NOMO-1 treated with DMSO at 0.1 percent for 48 hours (cell line): ENCODE measurements at regions not wholly inside any gene's neighbourhood (a gene's known extent, or its start where the extent isn't known, plus 50 kb on each side); places are given as distances from the start of the nearest gene placed in this dataset.
"Not testable (repeated sequence)": the region's sequence is repeated elsewhere in the genome, so short reads cannot be mapped to it uniquely, and the experiment has no call there.

ENCODE experiments used
- DNase-seq: peaks from one replicate; lab custom pipeline; 2025; ENCODE audit not compliant: unreplicated experiment; lab: John Stamatoyannopoulos, UW

DNA sequence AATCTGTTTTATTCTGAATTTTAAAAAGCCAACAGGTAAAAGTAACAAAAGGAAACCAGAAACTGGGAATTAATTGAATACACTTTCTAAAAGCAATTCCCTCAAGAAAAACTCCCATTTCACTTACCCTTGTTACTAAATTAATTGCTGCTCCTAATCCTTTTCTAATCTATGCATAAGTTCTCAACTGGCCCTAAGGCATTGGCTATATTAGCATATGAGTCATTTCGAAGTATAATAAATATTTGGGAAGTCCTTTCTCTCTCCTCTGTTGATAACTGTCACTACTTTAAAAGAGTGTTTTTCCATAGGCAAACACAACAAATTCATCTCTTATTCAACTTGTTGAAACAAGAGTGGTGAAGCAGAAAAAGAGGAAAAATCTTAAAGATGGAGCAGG is 486.5 kb upstream of the HTR2C start:
- DNase-seq, result no peak

DNA sequence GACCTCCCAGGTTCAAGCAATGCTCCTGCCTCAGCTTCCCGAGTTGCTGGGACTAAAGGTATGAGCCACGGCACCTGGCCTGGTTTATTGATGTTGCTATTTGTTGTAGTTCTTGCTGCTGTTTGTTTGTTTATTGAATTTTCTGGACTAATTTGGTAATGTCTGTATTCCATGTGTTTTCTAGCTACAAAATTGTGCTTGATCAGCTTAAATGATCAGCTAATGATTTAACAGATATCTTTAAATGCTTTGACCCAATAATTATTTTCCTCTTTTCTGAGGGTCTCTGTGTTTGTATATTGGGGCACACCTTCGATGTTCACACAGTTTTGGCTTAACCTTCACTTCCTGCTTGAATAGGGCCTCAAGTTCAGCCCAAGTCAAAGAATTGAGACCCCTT is 488.1 kb upstream of the HTR2C start:
- DNase-seq, result no peak

DNA sequence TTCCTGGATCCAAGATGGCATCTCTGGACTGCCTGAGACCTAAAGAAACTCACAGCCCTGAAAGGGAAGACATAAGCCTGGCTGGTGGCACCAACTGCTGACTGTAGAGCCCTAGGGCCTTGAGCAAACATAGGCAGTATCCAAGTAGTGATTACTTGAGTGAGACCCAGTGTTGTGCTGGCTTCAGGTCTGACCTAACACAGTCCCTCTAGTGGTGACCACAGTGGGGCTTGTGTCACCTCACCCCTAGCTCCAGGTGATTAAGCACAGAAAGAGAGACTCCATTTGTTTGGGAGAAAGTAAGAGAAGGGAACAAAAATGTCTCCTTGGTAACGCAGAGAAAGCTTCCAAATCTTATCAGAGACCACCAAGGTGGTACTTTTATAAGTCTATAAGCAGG is 496.3 kb upstream of the HTR2C start:
- DNase-seq, result no peak

DNA sequence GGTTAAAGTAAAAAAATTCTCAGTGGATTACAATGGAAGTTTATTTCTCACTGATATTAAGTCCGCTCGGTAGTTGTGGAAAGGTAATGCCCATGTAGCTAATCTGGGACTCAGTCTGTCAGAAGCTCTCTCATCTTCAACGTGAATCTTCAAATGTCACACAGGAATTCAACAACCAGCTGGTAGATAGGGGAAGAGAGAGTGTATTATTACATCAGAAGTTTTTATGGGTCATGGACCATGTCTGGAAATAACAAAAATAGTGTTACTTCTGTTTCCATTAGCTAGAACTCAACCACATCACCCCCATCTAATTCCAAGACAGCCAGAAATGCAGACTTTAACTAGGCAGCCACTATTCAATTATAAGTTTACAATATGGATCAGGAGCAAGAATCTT is 506.1 kb upstream of the HTR2C start:
- no peak for DNase-seq

DNA sequence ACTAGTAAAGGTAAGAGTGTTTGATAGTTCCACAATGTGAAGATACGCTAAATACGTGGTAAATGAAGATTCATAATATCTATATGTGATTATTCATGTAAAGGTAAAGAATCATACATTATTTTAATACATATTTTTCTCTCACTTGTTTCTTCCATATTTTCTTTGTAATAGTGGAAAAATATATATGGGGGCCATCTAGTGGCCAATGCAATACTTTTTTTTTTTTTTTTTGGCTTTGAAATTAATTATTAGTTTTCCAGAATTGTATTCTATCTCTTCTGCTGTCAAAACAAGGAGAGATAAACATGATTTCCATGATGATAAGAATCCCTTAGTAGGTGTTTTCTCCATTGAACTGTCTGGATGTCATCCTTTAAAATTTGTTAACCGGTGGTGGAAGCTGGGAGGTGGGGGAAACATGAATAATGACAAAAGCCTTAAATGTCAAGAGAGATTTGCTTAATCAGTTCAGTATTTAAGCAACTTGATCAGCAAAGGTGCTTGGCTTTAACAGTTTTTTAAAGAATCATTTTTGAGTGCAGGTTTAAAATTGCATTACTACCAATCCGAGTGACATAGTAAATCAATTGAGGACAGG is 508.7 kb upstream of the HTR2C start:
- DNase-seq, result peak; percentile 30

DNA sequence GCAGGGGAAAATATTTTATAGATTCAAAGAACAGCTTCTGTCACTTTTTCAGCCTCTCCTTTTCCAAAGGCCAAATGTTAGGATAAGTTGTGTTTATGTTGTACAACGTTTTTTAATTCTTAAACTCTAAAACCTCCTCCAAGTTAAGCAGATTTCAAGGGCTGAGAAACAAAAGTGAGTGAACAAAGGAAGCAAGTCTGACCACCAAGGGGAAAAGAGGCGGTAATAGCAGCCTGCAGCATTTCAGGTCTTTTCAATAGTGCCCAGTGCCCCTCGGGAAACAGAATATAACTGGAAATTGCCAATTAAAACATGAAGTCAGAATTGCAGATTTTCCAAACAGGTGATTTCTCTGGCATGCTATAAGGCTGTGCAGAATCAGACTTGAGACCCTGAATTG is 510.0 kb upstream of the HTR2C start:
- DNase-seq, result no peak

DNA sequence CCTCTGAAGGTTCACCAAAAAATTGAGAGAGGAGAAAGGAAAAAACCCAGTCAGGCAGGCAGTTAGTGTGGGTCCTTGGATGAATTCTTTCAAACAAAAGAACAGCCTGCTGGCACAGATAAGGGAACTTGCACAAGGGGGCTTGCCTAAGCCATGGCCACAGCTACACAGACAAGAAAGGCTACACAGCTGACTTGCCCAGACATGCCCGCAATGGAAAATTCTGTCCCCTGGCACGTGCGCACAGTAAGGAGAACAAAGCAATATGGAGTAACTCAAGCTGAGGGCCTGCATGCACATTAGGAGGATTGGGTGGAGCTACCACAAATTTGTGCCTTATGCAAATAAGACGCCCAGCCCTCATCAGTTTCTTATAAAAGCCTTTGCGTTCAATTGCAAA is 512.5 kb upstream of the HTR2C start:
- DNase-seq, result peak; percentile 94

DNA sequence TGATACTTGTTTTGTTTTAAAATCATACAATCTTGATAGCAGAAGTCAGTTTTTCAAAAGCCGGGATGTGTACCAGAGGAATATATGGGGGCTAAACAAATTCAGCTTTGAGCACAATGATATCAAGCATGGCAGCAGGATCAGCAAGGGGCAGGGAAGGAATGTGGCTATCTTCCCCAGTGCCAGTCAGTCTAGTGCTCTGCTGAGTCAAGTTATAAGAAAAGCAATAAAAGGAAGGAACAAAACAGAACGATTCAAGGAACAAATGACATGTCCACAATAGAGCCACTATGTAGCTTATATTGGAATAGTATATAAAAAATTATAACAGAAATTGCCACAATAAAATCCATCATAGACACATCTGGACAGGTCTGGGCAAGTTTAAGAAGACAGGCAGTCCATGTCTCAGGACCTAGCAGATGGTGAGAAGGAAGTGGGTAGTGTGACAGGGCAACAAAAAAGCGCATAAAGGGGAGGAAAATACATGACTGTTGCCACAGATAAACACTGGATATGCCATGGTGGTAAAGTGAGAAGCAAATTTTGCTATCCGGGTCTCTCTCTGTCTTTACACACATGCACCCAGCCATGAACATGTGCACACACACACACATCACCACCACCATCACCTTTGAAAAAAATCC is 518.2 kb upstream of the HTR2C start:
- DNase-seq, result peak; percentile 40

DNA sequence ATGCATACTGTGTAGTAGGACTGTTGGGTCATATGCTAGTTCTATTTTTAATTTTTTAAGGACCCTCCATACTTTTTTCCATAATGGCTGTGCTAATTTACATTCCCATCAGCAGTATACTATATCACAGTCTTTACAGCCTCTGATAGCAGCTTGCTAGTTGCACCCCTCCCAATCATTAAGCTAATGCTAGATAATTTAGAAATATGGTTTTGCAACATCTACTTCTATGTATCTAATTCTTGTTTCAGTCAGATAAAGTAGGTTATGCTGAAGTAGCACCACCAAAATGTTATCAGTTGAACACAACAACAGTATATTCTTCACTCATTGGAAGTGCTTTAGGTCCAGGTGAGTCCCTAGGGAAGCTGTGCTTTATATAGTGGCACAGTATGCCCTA is 522.7 kb upstream of the HTR2C start:
- DNase-seq, result no peak

DNA sequence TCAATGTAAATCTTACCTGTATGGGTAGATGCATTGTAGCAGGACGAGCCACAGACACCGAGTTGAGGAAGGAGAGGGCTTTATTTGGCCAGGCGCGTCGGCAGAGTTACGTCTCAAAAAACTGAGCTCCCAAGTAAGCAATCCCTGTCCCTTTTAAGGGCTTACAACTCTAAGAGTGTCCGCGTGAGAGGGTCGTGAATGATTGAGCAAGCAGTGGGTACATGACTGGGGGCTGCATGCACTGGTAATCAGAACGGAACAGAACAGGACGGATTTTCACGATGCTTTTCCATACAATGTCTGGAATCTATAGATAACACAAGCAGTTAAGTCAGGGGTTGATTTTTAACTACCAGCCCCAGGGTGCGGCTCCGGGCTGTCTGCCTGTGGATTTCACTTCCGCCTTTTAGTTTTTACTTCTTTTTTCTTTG is 524.9 kb upstream of the HTR2C start:
- DNase-seq, result peak; percentile 80

DNA sequence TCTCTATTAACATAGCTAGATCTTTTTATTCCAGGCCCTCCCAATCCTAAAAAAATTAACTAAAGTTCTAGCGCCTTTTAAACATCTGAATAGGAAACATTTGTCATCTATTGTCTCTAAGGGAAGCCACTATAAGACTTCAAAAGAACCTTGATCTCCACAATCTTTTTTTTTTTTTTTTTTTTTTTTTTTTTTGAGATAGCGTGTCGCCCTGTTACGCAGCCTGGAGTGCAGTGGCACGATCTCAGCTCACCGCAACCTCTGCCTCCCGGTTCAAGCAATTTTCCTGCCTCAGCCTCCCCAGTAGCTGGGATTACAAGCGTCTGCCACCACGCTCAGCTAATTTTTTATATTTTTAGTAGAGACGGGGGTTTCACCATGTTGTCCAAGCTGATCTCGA is 526.5 kb upstream of the HTR2C start:
- DNase-seq, result not testable (repeated sequence)

DNA sequence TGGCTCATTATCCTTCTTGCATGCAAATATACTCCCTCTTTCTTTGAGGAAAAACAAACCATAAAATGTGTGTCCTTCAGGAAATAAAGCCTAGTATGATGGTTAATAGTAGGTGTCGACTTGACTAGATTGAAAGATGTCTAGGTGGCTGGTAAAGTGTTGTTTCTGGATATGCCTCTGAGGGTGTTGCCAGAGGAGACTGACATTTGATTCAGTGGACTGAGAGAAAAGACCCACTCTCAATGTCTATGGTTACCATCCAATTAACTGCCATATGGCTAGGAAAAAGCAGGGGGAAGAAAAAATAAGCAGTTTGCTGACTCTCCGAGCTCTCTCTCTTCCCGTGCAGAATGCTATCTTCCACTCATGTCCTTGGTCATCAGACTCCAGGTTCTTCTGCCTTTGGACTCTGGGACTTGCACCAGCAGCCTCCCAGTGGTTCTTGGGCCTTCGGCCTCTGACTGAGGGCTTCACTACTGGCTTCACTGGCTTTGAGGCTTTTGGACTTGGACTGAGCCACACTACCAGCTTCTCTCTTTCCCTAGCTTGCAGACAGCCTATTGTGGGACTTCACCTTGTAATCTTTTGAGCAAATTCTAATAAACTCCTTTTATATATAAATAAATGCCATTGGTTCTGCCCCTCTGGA is 532.1 kb upstream of the HTR2C start:
- DNase-seq, result no peak

DNA sequence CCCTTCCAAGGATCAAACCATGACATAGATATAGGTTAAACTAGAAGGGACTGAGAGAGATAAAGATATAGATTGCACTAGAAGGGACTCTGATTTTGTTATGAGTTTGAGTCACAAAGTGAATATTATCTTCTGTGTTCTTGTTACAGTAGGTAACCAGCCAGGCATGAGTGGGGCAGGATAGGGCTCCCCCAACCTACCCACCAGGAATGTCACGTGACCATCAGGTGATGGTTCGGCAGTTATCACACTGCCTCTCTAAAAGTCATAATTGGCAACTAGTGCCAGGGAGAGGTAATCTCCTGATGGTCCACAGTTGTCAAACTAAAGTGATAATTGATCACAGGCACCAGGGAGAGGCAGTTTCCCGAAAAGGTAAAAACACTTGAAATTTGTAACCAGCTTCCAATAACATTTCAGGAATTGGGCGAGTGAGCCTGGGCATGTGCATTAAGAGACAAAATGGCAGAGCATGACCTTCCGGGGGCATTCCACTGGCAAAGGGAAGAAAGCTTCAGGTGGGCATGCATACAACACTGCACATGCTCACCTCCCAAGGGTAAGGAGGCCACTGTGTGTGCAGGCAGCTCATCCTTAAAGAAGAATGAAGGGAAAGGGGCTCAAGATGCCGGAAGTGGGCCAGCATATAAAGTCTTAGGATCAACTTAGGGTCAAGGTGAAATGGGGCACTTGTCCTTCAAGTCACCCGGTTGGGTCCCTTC is 533.6 kb upstream of the HTR2C start:
- DNase-seq, result no peak

DNA sequence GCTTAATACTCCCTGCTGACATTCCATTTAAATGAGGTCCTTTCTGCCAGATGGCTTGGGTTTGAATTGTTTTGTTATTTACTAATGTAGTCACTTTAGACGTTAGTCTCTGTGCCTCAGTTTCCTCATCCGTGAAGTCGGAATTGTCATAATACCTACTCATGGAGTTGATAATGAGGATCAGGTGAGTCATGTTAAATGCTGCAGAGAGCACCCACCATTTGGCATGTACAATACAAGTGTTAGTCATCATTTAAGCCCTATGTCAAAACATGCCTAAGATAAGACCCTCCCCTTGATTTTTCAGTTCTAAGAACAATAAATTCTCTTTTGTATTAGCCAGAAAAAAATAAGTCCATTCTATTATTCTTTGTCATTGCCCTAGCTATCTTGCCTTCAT is 534.8 kb upstream of the HTR2C start:
- no peak for DNase-seq

DNA sequence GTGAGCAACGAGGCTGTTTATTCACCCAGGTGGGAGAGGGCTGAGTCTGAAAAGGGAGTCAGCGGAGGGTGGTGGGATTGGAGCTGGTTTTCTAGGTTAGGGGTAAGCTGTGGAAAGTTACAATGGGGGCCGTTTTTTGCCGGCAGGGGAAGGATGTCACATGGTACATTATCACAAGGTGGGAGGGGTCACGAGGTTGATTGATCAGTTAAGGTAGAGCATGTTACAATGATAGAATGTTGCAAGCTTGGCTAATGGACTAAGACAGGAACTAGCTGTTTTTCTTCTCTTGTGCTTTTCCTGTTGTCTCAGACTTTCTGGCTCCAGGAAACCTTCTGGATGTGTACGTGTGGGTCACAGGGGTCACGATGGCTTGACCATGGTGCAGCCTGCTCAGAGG is 536.3 kb upstream of the HTR2C start:
- DNase-seq, result no peak

DNA sequence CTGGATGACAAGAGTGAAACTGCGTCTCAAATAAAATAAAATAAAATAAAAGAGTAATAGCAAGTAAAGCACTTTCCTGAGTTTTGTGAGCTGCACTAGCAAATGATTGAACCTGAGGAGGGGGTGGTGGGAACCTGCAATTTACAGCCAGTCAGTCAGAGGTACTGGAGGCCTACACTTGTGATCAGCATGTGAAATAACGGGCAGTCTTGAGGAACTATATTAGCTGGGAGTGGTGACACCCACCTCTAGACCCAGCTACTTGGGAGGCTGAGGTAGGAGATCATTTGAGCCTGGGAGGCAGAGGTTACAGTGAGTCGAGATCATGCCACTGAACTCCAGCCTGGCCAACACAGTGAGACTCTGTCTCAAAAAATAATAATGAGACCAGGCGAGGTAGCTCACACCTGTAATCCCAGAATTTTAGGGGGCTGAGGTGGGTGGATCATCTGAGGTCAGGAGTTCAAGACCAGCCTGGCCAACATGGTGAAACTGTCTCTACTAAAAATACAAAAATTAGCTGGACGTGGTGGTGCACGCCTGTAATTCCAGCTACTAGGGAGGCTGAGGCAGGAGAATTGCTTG is 537.1 kb upstream of the HTR2C start:
- DNase-seq, result no peak

DNA sequence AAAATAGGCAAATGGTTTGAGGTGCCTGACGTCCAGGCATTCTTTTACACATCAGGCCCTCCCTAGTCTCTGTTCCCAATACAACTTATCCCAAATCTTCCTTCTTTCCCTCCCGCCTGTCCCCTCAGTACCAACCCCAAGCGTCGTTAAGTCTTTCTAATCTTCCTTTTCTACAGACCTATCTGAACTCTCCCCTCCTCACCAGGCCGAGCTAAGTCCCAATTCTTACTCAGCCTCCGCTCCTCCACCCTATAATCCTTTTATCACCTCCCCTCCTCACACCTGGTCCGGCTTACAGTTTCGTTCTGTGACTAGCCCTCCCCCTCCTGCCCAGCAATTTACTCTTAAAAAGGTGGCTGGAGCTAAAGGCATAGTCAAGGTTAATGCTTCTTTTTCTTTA is 542.4 kb upstream of the HTR2C start:
- not testable (repeated sequence) for DNase-seq

DNA sequence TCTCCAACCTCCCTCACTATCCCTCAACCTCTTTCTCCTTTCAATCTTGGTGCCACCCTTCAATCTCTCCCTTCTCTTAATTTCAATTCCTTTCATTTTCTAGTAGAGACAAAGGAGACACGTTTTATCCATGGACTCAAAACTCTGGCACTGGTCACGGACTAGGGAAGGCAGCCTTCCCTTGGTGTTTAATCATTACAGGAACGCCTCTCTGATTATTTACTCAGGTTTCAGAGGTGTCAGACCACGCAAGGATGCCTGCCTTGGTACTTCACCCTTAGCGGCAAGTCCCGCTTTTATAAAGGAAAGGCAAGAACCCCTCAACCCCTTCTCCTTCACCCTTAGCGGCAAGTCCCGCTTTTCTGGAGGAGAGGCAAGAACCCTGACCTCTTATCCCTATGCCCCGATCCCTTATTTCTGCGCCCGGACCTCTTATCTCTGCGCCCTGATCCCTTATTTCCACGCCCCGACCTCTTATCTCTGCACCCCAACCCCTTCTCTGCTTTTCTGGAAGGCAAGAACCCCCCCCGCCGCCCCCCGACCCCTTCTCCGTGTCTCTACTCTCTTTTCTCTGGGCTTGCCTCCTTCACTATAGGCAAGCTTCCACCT is 543.1 kb upstream of the HTR2C start:
- not testable (repeated sequence) for DNase-seq

DNA sequence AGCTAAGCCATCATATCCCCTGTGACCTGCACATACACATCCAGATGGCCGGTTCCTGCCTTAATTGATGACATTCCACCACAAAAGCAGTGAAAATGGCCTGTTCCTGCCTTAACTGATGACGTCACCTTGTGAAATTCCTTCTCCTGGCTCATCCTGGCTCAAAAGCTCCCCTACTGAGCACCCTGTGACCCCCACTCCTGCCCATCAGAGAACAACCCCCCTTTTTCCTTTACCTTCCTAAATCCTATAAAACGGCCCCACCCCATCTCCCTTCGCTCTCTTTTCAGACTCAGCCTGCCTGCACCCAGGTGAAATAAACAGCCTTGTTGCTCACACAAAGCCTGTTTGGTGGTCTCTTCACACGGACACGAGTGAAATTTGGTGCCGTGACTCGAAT is 543.8 kb upstream of the HTR2C start:
- DNase-seq, result not testable (repeated sequence)

DNA sequence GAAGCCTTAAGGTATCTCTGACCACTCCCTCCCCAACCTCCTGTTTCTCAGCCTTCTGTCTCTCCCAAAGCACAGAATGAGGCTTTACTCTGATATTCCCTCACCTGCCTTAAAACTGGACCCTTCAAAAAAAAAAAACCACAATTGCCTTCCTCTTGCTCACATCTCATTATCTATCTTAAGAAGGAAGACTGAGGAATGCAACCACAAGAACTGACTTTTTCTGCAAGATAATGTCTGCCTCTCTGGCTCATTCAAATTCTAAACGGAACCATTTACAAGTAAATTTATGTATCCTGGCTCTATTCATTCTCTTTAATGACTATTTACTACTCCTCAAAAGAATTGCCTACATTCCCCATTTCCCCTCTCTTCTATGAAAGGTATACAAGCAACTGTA is 545.5 kb upstream of the HTR2C start:
- DNase-seq, result no peak

DNA sequence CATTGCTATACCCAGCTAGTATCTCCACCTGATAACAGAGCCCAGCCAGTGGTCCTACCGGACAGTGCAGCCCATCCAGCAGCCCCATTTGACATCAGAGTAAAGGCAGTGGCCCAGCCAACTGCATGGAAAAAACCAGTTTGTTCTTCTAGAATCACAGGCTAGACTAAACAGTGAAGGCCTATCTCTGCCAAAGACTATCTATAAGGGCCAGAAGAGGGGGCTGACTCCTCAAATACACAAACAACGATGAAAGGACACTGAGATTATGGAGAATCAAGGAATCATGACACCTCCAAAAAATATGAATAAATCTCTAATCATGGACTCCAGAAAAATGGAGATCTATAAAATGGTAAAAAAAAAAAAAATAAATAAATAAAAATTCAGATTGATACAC is 546.4 kb upstream of the HTR2C start:
- no peak for DNase-seq
